ENCODE measurements at regions not wholly inside any gene's neighbourhood (a gene's known extent, or its start where the extent isn't known, plus 50 kb on each side); places are given as distances from the start of the nearest gene placed in this dataset.

DNA sequence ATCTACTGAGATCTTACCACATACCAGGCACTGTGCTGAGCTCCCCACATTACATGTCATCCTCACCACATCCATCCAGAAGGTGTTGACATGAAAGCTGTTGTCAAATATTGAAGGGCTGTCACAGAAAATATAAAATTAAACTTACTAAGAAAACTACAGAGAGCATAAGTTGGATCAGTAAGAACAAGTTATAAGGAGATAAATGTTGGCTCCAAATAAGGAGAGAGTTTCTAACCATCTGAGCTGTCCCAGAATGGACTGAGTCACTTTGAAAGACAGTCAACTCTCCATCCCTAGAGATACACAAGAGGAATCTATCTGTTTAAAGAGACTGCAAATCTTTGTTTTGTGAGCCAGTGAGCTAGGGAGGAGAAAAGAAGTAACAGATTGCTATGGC lies 169.8 kb downstream of the DRD1 start:
- H3F3A ChIP-seq (replicated peaks; ENCODE audit: insufficient read depth): no peaks in the 10 kb centered on the region
- DNase-seq: no peak
- no peak overlapping the region for H3K4me2 ChIP-seq
- H3K9me2 ChIP-seq: no peaks in the 10 kb centered on the region
- no peaks in the 10 kb centered on the region for H4K20me1 ChIP-seq (ENCODE audit: insufficient read depth)
- no peak overlapping the region for H2AFZ ChIP-seq (ENCODE audit: low read depth)
- TF ChIP-seq GABPA (IDR thresholded peaks at IDR 0.05; ENCODE audit: low read depth) (no peak), SMC3 (IDR thresholded peaks at IDR 0.05; ENCODE audit: low read depth, low read length) (no peak), SIN3A (IDR thresholded peaks at IDR 0.05; ENCODE audit: borderline replicate concordance, low read depth, low read length) (no peak), ELF1 (IDR thresholded peaks at IDR 0.05) (no peak), RCOR1 (IDR thresholded peaks at IDR 0.05; ENCODE audit: low read length) (no peak), CHD2 (IDR thresholded peaks at IDR 0.05; ENCODE audit: low read length, partially characterized antibody) (no peak), MEF2A (IDR thresholded peaks at IDR 0.05; ENCODE audit: borderline replicate concordance, low read depth) (no peak), RFX5 (IDR thresholded peaks at IDR 0.05; ENCODE audit: low read length) (no peak), NRF1 (IDR thresholded peaks at IDR 0.05; ENCODE audit: low read depth, low read length) (no peak), RAD21 (IDR thresholded peaks at IDR 0.05; ENCODE audit: low read length) (no peak), YY1 (IDR thresholded peaks at IDR 0.05; ENCODE audit: low read depth) (no peak)
- TF ChIP-seq, protein P1, sequence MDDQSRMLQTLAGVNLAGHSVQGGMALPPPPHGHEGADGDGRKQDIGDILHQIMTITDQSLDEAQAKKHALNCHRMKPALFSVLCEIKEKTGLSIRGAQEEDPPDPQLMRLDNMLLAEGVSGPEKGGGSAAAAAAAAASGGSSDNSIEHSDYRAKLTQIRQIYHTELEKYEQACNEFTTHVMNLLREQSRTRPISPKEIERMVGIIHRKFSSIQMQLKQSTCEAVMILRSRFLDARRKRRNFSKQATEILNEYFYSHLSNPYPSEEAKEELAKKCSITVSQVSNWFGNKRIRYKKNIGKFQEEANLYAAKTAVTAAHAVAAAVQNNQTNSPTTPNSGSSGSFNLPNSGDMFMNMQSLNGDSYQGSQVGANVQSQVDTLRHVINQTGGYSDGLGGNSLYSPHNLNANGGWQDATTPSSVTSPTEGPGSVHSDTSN (IDR thresholded peaks at IDR 0.05): no peak
- no peak overlapping the region for H3K4me3 ChIP-seq (ENCODE audit: low read depth in 2 of 2, low read length in 1 of 2)
- no peaks in the 10 kb centered on the region for H3K9me3 ChIP-seq
- no peaks in the 10 kb centered on the region for H3K27me3 ChIP-seq (ENCODE audit: insufficient read depth)
- no peaks in the 10 kb centered on the region for H3K79me2 ChIP-seq (ENCODE audit: insufficient read depth)
- ChIA-PET CTCF (no interaction called here), POLR2A (no interaction called here)
- no peak overlapping the region for H3K27ac ChIP-seq (ENCODE audit: low read depth in 2 of 2, low read length in 1 of 2)
- H3K9ac ChIP-seq: no peak overlapping the region
- H3K4me1 ChIP-seq (ENCODE audit: control insufficient read depth in 1 of 2, insufficient read depth in 2 of 2, low read depth in 1 of 2, low read length in 1 of 2): no peaks in the 10 kb centered on the region
- no peaks in the 10 kb centered on the region for H3K36me3 ChIP-seq (replicated peaks in 1 of 2; ENCODE audit: control insufficient read depth in 1 of 2, insufficient read depth in 2 of 2, low read length in 1 of 2)

DNA sequence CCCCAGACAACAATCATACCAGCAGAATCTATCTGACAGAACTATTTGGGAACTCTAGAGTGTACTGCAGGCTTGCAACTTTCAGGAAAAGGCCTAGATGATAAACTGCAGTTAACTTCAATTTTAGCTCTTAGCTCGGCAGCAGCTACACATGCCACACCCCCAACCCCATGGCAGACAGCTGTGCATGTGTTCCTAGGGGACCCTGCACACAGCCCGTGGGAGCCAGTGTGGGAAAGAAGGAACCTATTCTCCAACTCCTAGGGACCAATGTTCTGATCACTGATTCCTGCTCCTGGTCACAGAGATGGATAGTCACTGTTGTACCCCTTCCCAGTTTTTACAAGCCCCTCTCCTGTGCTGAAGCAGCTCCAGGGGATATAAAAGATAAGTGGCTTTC lies 179.6 kb downstream of the DRD1 start:
- POLR2A ChIA-PET: no interaction called here
- no peak overlapping the region for H3K27ac ChIP-seq (ENCODE audit: low read depth in 2 of 2, low read length in 1 of 2)

More for the DNA sequence above, 179.6 kb downstream of the DRD1 start:
- Histone ChIP-seq H4K20me1 (ENCODE audit: insufficient read depth) (no peaks in the 10 kb centered on the region), H3K9me2 (no peaks in the 10 kb centered on the region), H3F3A (replicated peaks; ENCODE audit: insufficient read depth) (no peaks in the 10 kb centered on the region), H3K79me2 (ENCODE audit: insufficient read depth) (no peaks in the 10 kb centered on the region), H3K27me3 (ENCODE audit: insufficient read depth) (no peaks in the 10 kb centered on the region), H3K9me3 (no peaks in the 10 kb centered on the region), H3K4me1 (ENCODE audit: control insufficient read depth in 1 of 2, insufficient read depth in 2 of 2, low read depth in 1 of 2, low read length in 1 of 2) (no peaks in the 10 kb centered on the region), H3K4me2 (no peak overlapping the region), H3K36me3 (replicated peaks in 1 of 2; ENCODE audit: control insufficient read depth in 1 of 2, insufficient read depth in 2 of 2, low read length in 1 of 2) (no peaks in the 10 kb centered on the region), H2AFZ (ENCODE audit: low read depth) (no peak overlapping the region), H3K9ac (no peak overlapping the region), H3K4me3 (ENCODE audit: low read depth in 2 of 2, low read length in 1 of 2) (no peak overlapping the region)
- DNase-seq: no peak
- 33% methylated on average over 1 of the region's 2 CpGs for WGBS (ENCODE audit: low lambda C conversion rate)
- CTCF ChIA-PET: no interaction called here
- TF ChIP-seq FOSL2 (IDR thresholded peaks at IDR 0.05; ENCODE audit: borderline replicate concordance, low read depth) (no peak), USF1 (IDR thresholded peaks at IDR 0.05; ENCODE audit: borderline replicate concordance, low read depth) (no peak), TAF1 (IDR thresholded peaks at IDR 0.05; ENCODE audit: borderline replicate concordance, low read depth, low read length) (no peak), GABPA (IDR thresholded peaks at IDR 0.05; ENCODE audit: low read depth) (no peak), SMC3 (IDR thresholded peaks at IDR 0.05; ENCODE audit: low read depth, low read length) (no peak), NFIC (IDR thresholded peaks at IDR 0.05; ENCODE audit: borderline replicate concordance) (no peak)
- TF ChIP-seq, protein P2, sequence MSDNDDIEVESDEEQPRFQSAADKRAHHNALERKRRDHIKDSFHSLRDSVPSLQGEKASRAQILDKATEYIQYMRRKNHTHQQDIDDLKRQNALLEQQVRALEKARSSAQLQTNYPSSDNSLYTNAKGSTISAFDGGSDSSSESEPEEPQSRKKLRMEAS (IDR thresholded peaks at IDR 0.05; ENCODE audit: low read depth): no peak

Data from SK-N-SH (cell line).